ENCODE measurements at regions not wholly inside any gene's neighbourhood (a gene's known extent, or its start where the extent isn't known, plus 50 kb on each side); places are given as distances from the start of the nearest gene placed in this dataset.

DNA sequence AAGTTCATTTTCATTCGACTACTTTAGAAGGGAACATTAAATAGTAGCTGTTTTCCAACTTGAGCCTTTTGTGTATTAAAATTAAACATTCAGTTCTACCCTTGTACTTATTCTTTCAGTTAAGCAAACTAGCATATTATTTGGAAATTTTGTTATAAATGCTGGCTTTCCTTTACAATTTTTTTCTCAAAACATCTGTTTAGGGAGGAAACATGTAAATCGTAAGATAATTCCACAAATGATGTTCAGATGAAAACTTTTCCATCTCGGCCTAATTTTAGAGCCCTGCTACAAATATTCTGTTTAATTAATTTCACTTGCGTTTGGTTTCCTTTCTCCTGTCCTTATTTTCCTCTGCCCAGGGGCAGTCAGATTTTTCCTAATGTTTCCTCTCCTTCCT lies 476.2 kb upstream of the RGMA start:
- Histone ChIP-seq H2AFZ (replicated peaks; ENCODE audit: low read length, poor library complexity) (no peak overlapping the region), H2BK5ac (ENCODE audit: low read depth, low read length, poor library complexity, severe bottlenecking) (no peak overlapping the region), H4K5ac (ENCODE audit: low read depth, low read length) (no peak overlapping the region), H4K8ac (ENCODE audit: low read depth in 2 of 2, low read length in 2 of 2) (no peak overlapping the region), H3K27ac (ENCODE audit: insufficient read depth, low read length) (no peak overlapping the region), H4K20me1 (ENCODE audit: insufficient read depth, low read length) (no peaks in the 10 kb centered on the region), H2BK20ac (ENCODE audit: low read depth, low read length) (no peak overlapping the region), H2AK9ac (replicated peaks; ENCODE audit: low read depth, low read length, poor library complexity) (no peak overlapping the region), H2BK120ac (ENCODE audit: low read depth, low read length) (no peak overlapping the region), H3K9me3 (ENCODE audit: control insufficient read depth, insufficient read depth, low read length) (peaks cover 16% of the 10 kb centered on the region), H2BK15ac (ENCODE audit: low read depth, low read length) (no peak overlapping the region), H3K14ac (replicated peaks; ENCODE audit: low read depth, low read length) (no peak overlapping the region), H3K4ac (ENCODE audit: low read depth, low read length) (no peak overlapping the region), H3K4me3 (ENCODE audit: insufficient read depth, low read depth, low read length) (no peak overlapping the region), H3K36me3 (ENCODE audit: control insufficient read depth, insufficient read depth, low read length) (no peaks in the 10 kb centered on the region), H3K79me1 (ENCODE audit: low read depth in 1 of 2, low read length in 2 of 2) (no peaks in the 10 kb centered on the region), H4K91ac (ENCODE audit: insufficient read depth, low read depth, low read length) (no peak overlapping the region), H3K9me1 (ENCODE audit: insufficient read depth, low read length) (no peaks in the 10 kb centered on the region), H3K4me1 (ENCODE audit: control insufficient read depth, insufficient read depth, low read length) (no peaks in the 10 kb centered on the region), H3K18ac (ENCODE audit: low read depth, low read length) (no peak overlapping the region), H3K9ac (ENCODE audit: low read depth, low read length) (no peak overlapping the region), H2AK5ac (ENCODE audit: low read depth, low read length) (no peak overlapping the region), H3K4me2 (ENCODE audit: low read depth, low read length) (no peak overlapping the region), H3K23ac (ENCODE audit: low read depth, low read length) (no peak overlapping the region), H3K56ac (ENCODE audit: extremely low read depth, insufficient read depth, low read length) (no peak overlapping the region), H3K27me3 (ENCODE audit: control insufficient read depth, insufficient read depth, low read length) (no peaks in the 10 kb centered on the region)
- POLR2A ChIA-PET (ENCODE audit: unreplicated experiment), result no interaction called here
- no TSS peak for BruUV-seq (replicated peaks)
- in situ Hi-C loops (cut with MboI; ENCODE audit: low sequenced_read_pairs), result no loop called here
- DNase-seq (no peak), ATAC-seq (ENCODE audit: low read depth) (no peak)
- CTCF ChIA-PET, result no interaction called here
- no CpG with 5 or more reads among the region's 4 CpGs for WGBS, 2 experiments (ENCODE audit: extremely low coverage in 2 of 2, insufficient read length in 1 of 2)
- dilution Hi-C loops (cut with HindIII; ENCODE audit: low sequenced_read_pairs, unreplicated experiment), result no loop called here
- TF ChIP-seq MAZ (IDR thresholded peaks at IDR 0.05; ENCODE audit: borderline replicate concordance, low read depth, low read length) (no peak), CEBPB (IDR thresholded peaks at IDR 0.05; ENCODE audit: low read depth, low read length) (no peak), POLR2A (IDR thresholded peaks at IDR 0.05; ENCODE audit: low read depth, low read length) (no peak), RFX5 (IDR thresholded peaks at IDR 0.05; ENCODE audit: low read depth, low read length) (no peak)
- TF ChIP-seq, protein P1, sequence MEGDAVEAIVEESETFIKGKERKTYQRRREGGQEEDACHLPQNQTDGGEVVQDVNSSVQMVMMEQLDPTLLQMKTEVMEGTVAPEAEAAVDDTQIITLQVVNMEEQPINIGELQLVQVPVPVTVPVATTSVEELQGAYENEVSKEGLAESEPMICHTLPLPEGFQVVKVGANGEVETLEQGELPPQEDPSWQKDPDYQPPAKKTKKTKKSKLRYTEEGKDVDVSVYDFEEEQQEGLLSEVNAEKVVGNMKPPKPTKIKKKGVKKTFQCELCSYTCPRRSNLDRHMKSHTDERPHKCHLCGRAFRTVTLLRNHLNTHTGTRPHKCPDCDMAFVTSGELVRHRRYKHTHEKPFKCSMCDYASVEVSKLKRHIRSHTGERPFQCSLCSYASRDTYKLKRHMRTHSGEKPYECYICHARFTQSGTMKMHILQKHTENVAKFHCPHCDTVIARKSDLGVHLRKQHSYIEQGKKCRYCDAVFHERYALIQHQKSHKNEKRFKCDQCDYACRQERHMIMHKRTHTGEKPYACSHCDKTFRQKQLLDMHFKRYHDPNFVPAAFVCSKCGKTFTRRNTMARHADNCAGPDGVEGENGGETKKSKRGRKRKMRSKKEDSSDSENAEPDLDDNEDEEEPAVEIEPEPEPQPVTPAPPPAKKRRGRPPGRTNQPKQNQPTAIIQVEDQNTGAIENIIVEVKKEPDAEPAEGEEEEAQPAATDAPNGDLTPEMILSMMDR (conservative IDR thresholded peaks at IDR 0.05; ENCODE audit: low read depth, low read length), result no peak
- intact Hi-C loops (cut with micrococcal nuclease), result no loop called here
